Stimulated activated CD8-positive, alpha-beta memory T cell treated with anti-CD3 and anti-CD28 coated beads, Interleukin-15, amount 100 ng/mL, for 48 hours (primary cell): ENCODE measurements at regions not wholly inside any gene's neighbourhood (a gene's known extent, or its start where the extent isn't known, plus 50 kb on each side); places are given as distances from the start of the nearest gene placed in this dataset.
"Not testable (repeated sequence)": the region's sequence is repeated elsewhere in the genome, so short reads cannot be mapped to it uniquely, and the experiment has no call there.

ENCODE experiments used
- DNase-seq, 2 donors: peaks; one replicate each; pipeline ENCODE4 v3.0.0-alpha.2; 2020; ENCODE audit warnings: low read depth in 2 of 2

DNA sequence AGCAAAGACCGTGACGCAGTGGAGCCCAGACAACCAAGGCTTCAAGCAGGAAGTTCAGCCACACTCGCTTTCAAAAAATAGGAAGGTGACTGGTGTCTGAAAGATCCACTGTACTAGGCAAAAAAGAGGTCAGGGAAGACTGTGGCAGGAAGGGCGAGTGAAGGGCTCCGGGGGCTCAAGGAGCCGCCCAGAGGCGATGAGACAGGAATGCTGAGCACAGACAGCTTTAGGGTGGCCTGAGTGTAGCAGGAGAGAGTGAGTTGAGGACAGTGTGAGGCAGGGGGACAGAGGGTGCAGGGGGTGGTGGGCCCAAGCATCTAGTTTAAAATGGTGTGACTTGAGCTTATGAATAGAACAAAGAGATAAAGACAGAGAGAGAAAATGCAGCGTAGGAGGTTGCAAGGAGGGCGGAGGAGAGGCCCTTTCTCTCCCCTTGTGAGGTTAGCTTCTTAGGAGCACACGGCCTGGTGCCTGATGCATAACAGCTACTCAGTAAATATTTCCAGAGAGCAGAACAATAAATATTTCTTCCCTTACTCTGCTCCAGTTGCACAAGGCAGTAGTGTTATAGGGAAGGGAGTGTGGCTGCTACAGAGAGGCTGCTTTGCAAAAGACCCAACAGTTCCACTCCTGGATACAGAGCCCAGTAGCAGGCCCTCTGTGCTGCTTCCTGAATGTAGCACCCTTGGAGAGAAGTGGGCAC is 789.7 kb upstream of the RAB6C start:
- no peak for DNase-seq

DNA sequence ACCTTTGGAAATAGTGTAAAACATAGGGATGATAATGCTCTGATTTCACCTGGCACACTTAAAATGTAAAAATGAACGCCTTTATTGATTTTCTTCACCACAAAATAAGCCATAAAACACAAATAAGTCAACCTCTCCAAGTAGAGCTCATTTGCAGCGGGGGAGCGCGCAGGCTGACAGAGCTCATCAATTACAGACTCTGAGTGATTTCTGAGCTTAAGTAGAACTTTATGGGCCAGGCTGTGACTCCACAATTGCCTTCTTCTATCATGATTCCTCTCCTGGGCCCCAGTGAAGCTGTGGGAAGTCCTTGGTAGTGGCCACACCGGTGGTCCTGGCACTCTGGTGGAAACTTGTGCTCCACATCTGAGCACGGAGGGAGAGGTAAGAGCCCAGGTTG is 789.0 kb upstream of the RAB6C start:
- no peak for DNase-seq

DNA sequence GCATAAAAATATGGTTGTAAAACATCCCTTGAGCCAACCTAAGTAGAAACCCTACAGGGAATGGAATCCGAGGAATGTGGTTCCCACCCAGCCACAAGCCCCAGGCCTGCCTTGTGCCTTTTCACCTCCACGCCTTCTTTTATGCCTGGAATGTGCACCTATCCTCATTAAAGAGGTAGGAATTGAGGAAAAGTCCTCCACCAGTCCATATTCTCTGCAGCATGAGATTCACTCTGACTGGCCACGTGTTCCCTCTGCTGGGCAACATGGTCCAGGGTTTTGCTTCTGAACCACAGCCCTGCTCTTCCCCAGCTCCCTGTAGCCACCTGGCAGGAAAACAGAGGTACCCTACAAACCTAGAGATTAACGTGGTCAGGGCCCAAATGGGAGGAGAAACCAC is 787.9 kb upstream of the RAB6C start:
- DNase-seq, result no peak

DNA sequence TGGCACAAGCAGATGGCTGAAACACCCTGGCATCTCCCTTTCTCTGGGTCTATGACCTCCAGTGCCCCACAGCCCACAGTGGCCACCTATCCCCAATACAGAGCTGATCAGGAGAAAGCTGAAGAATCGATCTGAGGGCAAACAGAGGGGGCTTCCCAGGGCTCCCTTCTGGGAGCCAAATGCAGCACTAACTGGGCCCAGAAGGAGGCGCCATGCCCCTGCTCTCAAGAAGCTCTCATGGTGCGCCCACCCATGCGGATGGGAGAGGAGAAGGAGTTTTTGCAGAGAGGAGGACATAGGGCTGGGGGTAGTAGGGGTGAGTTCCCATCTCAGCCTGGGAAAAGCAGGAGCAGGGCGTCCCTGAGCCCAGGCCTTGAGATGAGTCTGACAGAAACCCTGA is 787.3 kb upstream of the RAB6C start:
- no peak for DNase-seq

DNA sequence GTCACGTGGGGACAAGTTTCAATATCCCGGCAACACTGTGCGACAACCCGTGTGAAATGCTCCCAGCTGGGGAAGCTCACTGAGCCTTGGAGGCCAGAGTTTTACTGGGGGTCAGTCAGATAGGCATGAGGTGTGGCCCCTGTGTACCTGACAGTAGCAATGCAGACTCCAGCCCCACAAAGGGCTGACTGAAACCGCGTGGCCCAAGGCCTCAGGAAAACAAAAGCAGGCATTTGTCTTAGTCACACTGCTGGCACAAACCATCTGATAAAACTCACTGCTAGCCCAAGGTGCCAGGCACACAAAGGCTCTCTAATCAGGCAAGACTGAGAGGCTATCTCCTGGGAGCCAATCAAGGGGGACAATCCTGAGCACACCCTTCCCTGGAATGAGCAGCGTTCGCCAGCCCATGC is 786.6 kb upstream of the RAB6C start:
- DNase-seq, result no peak

DNA sequence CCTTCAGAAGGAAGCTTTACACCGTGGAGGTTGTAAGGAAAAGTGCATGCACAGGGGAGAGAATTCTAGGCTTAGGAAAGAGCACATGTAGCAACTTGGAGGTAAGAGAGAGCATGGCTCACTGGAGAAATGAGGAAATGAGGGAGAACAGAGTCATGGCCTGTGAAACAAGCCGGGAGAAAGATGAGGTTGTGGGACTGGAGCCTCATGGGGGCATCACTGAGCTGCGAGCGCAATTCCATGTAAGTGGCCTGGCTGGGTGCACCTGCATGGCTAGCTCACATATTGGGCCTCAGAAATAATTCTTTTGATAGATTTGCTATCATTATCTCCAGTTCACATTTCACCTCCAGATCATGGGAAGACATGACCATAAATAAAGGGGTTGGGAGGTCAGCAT is 785.5 kb upstream of the RAB6C start:
- DNase-seq, result no peak

DNA sequence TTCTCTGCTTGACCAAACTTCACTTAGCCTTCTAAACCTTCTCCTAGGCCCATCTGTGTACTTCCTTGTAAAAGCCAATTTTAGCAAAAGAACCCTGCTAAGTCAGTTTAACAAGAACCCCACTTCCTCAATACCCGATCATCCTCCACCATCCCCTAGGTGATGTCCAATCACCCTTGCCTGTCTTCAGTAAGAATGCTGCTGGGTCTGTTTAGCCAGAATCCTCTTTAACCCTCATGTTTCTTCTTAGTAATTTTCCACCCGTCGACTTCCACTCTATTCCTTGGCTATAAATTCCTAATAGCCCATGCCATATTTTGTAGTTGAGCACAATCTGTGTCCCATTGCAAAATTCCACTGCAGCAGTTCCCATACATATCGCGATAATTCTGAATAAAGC is 780.0 kb upstream of the RAB6C start:
- DNase-seq, result no peak

DNA sequence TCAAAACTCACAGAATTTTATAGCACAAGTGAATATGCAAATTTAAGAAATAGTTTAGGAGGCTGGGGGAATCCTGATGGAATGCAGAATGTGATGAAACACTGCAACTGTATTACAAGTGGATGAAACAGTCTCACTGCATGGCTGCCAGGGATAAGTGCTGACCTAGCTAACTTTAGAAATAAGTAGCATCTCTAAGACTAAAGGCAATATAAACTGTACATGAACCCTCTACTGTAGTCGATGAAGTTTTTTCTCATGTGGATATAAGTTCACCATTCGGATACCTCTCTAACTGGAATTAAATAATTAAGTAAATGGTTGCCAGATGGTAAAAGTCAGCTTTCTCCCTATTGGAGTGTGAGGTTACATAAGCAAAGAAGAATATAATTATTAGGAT is 777.8 kb upstream of the RAB6C start:
- no peak for DNase-seq

DNA sequence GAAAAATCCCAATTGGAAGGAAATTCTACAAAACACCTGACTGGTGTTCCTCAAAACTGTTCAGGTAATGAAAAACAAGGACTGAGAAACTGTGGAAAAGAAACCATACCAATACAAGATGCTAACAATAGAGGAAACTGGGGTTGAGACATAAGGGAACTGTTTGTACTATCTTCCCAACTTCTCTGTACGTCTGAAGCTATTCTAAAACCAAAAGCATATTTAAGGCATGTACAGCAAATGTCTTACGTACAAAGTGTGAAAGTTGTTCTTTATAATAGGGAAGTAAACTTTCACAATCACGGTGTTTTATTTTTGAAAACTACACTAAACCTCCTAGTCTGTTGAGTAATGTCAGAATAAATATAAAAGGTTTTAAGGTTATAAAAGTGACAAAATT is 776.1 kb upstream of the RAB6C start:
- DNase-seq, result no peak

DNA sequence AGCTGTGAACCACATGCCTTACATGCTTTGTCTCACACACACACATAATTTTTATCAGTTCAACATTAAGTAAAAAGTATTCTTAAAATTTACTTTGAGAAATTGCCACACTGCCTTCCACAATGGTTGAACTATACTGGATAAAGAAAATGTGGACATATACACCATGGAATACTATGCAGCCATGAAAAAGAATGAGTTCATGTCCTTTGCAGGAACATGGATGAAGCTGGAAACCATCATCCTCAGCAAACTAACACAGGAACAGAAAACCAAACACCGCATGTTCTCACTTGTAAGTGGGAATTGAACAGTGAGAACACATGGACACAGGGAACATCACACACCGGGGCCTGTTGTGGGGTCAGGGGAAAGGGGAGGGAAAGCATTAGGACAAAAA is 774.9 kb upstream of the RAB6C start:
- DNase-seq, result not testable (repeated sequence)

DNA sequence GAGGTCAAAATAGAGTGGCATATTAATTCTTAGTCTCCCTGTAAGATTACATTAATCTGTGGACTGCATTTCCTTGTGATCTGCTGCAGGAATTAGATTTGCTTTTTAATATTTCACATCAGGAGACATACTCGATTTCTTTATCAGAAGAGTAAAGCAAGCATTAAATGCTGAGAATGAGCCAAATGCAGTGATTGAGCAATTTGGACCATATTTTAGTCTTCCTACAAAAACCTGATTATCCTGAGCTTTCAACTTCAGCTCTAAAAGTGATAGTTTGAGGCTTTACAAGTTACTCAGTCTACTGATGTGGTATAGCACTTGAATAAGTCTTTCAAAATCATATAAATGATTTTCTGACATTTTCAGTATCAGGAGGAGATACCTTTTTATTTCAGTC is 774.3 kb upstream of the RAB6C start:
- no peak for DNase-seq

DNA sequence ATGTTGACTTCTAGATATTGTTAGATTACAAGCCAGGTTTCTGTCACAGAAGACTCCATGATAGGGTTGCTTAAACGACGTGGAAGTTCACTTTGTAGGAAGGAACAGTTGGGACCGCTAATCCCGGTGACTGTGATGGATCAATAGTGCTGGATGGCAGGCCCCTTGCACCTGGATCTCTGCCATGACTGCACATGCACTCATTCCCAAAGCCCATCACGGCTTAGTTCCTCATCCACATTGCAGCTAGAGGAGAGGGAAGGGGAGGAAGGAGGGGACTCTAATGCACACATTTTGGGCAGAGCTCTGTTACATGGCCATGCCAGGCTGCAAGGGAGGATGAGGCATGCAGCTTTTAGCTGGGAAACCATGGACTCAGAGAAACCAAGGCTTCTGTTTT is 773.7 kb upstream of the RAB6C start:
- no peak for DNase-seq

DNA sequence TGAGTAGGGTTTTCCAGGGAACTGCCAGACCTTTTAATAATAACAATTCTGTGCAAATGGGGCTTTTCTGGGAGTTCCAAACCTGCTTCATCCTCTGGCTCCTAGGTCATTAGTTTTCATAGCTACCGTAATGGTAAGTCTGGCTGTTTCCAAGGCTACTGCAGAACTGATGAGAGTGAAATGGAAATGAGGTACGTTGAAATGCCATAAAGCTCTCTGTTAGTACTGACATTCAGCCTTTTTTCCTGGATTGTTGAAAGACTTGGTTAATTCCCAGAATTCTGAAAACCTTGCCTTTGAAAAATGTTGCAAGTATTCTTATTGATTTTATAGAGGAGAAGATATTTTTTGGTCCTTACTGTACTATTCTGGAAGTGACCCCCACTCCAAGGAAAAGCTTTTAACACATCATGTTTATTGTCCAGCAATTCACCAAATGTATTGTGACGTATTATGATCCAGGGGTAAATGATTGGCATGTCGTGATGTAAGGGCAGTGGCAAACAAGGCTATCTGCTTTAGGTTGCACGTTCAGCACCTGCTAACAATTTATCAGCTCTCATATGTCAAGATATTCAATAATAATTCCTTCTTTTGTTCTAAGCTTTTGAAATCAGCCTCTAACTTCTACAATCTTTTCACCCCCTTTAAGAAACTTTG is 767.0 kb upstream of the RAB6C start:
- DNase-seq, result no peak

DNA sequence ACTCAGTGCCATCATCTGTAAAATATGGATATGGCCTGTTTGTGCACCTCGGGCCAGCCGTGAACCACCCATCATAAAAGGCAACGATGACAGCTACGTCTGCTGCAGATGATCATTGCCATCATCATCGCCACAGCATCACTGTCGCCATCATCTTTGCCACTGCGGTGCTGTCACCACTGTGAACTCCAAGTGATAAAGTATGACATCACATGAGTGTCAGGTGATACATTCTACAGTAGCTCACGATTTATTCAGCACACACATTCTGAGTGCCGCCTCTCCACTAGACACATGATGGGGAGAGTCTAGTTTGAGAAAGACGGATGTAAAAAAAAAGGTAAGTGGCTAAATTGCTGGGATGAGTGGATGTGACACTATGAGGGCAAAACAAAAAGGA is 755.4 kb upstream of the RAB6C start:
- DNase-seq, result no peak

DNA sequence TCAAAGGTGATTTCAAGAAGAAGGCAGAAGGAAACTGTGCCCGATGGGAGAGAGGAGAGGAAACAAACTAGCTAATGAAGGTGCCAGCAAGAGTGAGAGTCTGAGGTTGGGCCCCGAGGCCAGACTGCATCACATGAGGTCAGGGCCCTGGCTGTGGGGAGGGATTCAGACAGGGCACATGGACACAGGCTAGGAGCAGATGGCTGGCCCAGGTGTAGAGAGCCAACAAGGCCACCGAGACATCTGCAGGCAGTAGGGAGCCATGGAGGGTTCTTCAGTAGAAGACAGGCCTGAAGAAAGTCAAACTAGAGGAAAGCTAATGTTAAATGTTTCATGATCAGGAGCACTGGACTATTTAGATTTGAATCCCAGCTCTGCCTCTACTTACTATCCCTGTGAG is 755.0 kb upstream of the RAB6C start:
- no peak for DNase-seq

DNA sequence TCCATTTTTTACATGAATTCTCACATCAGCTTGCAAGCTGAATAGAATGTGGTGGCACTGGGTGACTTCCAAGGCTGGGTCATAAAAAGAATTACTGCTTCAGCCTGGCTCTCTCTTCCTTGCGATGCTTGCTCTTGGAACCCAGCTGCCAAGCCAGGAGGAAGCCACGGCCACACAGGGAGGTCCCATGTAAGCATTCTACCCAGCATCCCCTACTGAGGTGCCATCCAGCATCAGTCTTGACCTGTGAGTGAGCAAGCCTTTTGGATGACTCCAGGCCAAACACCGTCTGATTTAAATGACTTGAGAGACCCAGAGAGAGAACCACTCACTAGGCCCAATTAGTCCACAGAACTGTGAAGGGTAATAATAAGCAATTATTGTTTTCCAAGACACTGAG is 750.3 kb upstream of the RAB6C start:
- no peak for DNase-seq

DNA sequence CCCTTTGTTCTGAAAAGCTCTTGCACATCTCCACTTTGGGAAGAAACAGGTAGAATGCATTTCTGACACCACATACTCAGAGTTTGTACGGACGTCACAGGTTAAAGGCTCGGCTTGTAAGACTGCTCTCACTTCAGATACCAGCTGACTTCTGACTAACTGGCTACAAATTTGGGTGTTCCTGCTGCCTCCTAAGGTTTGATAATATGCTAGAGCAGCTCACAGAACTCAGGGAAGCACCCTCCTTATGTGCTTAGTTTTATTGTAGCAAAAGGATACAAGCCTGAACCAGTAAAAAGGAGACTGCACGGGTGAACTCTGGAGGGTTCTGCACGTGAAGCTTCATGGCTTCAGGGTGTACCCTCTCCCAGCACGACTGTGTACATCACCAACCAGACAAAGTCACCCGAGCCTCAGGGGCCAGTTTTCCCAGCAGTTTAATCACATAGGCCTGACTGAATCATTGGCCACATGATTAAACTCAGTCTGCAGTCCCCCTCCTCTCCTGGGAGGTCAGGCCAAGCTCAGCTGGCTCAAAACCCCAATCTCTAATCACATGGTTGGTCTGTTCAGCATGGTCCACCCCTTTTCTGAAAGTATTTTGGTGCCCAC is 749.5 kb upstream of the RAB6C start:
- no peak for DNase-seq

DNA sequence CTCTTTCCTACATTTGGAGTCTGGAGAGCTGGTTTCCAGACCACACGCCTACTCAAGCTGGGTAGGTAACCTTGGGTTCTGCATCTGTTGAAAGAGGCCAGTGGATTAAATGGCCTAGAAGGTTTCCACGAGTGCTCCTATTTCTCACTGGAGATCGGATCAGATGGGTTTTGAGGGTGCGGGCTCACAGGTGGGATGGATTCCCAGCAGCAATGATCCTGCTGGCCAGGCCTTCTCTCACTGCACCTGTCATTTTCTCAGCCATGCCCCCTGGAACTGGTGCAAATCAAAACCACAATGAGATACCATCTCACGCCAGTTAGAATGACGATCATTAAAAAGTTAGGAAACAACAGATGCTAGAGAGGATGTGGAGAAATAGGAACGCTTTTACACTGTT is 747.5 kb upstream of the RAB6C start:
- DNase-seq, result no peak

DNA sequence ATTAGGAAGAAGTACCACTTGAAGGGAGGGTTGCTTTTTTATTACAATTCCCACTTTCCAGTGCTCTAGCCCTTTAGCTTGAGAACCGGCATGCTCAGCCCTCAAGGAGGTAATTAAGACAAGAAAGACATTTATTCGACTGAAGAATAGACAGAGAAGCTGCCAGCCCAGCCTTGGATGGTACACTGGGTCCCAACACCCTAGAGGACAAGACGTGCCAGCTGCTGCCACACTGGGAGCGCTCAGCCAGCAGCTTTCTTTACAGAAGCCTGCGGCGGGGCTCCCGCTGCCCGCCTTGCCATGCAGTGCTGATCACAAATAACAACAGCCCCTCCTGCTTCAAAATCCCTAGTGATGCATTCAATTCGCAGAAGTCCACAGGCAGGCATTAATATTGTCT is 746.3 kb upstream of the RAB6C start:
- no peak for DNase-seq

DNA sequence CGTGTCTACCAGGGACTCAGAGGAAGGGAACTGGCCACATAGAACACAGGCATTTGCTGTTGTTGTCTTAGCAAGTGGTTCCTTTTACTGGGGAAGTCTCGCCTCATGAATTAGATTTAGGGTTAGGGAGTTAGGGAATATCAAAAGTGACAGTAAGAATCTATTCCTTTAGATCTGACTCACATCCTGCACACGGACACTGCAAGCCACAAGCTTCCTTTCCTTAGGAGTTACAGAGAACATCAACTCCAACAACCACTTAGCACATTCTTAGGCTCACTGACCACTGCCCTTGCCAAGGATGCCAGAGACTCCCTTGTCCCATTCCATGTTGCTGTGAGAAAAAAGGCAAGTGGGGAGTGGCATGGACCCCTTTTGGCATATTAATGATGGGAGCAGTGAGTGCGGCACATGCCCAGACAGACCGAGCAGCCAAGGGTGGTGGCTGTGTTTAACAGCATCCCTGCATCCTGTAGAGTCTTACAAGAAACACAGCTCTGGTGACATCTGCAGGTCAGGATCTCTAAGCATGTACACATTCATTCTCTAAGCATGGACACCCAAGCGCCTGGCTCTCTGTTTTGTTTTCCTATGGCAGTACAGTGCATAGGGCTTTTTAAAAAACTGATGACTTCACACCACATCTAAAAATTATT is 745.6 kb upstream of the RAB6C start:
- no peak for DNase-seq

DNA sequence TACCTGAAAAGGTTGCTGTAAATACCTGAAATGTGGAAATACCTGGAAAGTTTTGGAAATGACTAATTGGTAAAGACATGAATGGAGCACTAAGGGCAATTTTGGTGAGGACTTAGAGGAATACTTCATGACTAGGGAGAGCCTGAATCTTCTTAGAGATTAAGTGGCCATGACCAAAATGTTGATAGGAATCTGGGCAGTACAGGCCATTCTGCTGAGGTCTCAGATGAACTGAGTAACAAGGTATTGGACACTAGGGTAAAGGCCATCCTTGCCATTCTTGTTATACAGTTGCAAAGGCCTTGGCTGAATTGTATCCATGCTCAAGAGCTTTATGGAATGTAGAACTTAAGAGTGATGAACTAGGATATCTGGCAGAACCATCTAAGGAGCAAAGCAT is 742.9 kb upstream of the RAB6C start:
- DNase-seq, result no peak

DNA sequence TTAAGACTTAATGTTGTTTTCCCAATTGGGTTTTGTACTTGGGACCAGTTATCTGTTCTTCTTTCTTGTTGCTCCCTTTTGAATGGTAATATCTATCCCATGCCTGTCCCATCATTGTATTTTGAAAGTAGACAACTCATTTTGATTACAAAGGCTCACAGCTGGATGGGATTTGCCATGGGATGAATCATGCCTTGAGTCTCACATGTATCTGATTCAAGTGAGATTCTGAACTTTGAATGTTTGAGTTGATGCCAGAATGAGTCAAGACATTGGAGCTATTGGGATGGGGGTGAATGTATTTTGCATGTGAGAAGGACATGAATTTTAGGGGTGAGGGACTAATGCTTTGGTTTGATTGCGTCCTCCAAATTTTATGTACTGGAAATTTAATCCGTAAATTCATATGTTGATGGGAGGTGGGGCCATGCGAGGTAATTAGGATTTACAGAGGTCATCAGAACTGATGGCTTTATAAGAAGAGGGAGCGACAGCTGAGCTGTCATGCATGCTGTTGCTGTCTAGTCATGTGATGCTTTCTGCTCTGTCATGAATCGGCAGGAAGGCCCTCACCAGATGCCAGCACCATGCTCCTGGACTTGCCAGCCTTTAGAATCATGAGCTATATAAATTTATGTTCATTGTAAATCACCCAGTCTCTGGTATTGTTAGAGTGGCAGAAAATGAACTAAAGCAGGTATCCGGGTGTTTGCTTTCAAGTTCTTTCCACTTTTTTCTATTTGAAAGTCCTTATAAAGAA is 741.3 kb upstream of the RAB6C start:
- DNase-seq, result no peak
